Lower leg skin (tissue), 3 donors: ENCODE measurements at regions not wholly inside any gene's neighbourhood (a gene's known extent, or its start where the extent isn't known, plus 50 kb on each side); places are given as distances from the start of the nearest gene placed in this dataset.

Experiments used
- POLR2A ChIP-seq, 2 donors: fragments of 450-650 bp; IDR thresholded peaks; one replicate each; pipeline ENCODE4 v1.6.1; 2016 to 2017; ENCODE audit warnings: antibody characterized with exemption in 2 of 2, mild to moderate bottlenecking in 1 of 2, moderate library complexity in 1 of 2
- TF ChIP-seq, protein P1 (sequence below), 3 donors: fragments of 450-650 bp; IDR thresholded peaks; one replicate each; pipeline ENCODE4 v1.5.1; 2016; ENCODE audit warnings: antibody characterized with exemption in 3 of 3, mild to moderate bottlenecking in 3 of 3, moderate library complexity in 2 of 3

DNA sequence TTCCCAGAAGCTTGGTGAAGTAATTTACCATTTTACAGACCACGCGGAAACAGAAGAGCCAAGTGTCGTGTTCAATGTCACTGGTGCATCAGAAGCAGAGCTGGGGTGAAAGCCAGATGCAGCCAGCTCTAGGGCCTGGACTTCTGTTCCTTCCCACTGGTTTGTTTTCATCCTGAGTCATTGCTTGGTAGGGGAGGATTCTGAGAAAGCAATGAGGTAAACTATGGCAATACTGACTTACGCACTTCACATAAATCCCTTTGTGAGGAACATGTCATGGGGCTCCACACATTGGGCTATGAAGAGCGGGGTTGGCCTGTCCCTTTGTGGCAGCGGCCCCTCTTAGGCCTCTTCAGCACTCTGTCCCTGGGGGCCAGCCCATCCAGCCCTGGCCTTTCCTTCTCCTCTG is 52.4 kb upstream of the RBFOX2 start:
- TF ChIP-seq, protein P1, sequence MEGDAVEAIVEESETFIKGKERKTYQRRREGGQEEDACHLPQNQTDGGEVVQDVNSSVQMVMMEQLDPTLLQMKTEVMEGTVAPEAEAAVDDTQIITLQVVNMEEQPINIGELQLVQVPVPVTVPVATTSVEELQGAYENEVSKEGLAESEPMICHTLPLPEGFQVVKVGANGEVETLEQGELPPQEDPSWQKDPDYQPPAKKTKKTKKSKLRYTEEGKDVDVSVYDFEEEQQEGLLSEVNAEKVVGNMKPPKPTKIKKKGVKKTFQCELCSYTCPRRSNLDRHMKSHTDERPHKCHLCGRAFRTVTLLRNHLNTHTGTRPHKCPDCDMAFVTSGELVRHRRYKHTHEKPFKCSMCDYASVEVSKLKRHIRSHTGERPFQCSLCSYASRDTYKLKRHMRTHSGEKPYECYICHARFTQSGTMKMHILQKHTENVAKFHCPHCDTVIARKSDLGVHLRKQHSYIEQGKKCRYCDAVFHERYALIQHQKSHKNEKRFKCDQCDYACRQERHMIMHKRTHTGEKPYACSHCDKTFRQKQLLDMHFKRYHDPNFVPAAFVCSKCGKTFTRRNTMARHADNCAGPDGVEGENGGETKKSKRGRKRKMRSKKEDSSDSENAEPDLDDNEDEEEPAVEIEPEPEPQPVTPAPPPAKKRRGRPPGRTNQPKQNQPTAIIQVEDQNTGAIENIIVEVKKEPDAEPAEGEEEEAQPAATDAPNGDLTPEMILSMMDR (IDR thresholded peaks at IDR 0.05): no peak
- no peak for TF ChIP-seq POLR2A (IDR thresholded peaks at IDR 0.05)
